Esophagus muscularis mucosa (tissue), 4 donors: ENCODE measurements at regions not wholly inside any gene's neighbourhood (a gene's known extent, or its start where the extent isn't known, plus 50 kb on each side); places are given as distances from the start of the nearest gene placed in this dataset.

Experiments
- DNase-seq: peaks from one replicate; pipeline ENCODE4 v3.0.0-alpha.2; 2017; ENCODE audit errors: extremely low spot score
- H3K27ac ChIP-seq, 4 donors: fragments of 200-600 bp; sonication (generic); replicated peaks in 1 of 4; 1 replicate in 3 of 4; 2 replicates in 1 of 4; pipeline ENCODE4 v1.5.1; 2016 to 2019; ENCODE audit warnings: mild to moderate bottlenecking in 1 of 4
- H3K27me3 ChIP-seq, 4 donors: fragments of 200-600 bp; sonication (generic); one replicate each; pipeline versions ENCODE4 v1.5.1 to v1.6.0; 2016 to 2019
- H3K36me3 ChIP-seq, 4 donors: fragments of 200-600 bp; sonication (generic); one replicate each; pipeline ENCODE4 v1.5.1; 2016 to 2019
- H3K4me1 ChIP-seq, 4 donors: fragments of 200-600 bp; sonication (generic); one replicate each; pipeline ENCODE4 v1.5.1; 2016 to 2019
- H3K4me3 ChIP-seq, 4 donors: fragments of 200-600 bp; sonication (generic); 1 replicate in 2 of 4; 2 replicates in 2 of 4; pipeline ENCODE4 v1.5.1; 2016 to 2019; ENCODE audit warnings: mild to moderate bottlenecking in 4 of 4, moderate library complexity in 1 of 4
- H3K9me3 ChIP-seq, 4 donors: fragments of 200-600 bp; sonication (generic); 1 replicate in 3 of 4; 2 replicates in 1 of 4; pipeline ENCODE4 v1.5.1; 2016 to 2019
- EP300 ChIP-seq: sonication (generic); formaldehyde crosslinking; IDR thresholded peaks from one replicate; pipeline ENCODE4 v1.6.1; 2017; ENCODE audit warnings: antibody characterized with exemption
- POLR2A ChIP-seq: fragments of 450-650 bp; IDR thresholded peaks from one replicate; pipeline ENCODE4 v1.6.1; 2017; ENCODE audit warnings: antibody characterized with exemption, moderate library complexity, mild to moderate bottlenecking, low read depth
- POLR2AphosphoS5 ChIP-seq, 2 donors: sonication (generic); formaldehyde crosslinking; IDR thresholded peaks; one replicate each; pipeline ENCODE4 v1.6.1; 2017; ENCODE audit warnings: antibody characterized with exemption in 2 of 2
- WGBS: methylation state at CpG from one replicate; pipeline ENCODE4 v1.1.5; 2018; 5-methylcytosine and 5-hydroxymethylcytosine counted together
- intact Hi-C: fragments of 100-400 bp; cut with DNase I; formaldehyde crosslinking; loops from one replicate; pipeline ENCODE4 v1.15.1; 2023
- TF ChIP-seq, protein P1 (sequence below), 3 experiments: fragments of 200-600 bp in 2 of 3; fragments of 450-650 bp in 1 of 3; sonication (generic) in 2 of 3; IDR thresholded peaks; one replicate each; pipeline ENCODE4 v1.5.1; 2017 to 2019; ENCODE audit warnings: antibody characterized with exemption in 3 of 3, mild to moderate bottlenecking in 2 of 3, moderate library complexity in 1 of 3

DNA sequence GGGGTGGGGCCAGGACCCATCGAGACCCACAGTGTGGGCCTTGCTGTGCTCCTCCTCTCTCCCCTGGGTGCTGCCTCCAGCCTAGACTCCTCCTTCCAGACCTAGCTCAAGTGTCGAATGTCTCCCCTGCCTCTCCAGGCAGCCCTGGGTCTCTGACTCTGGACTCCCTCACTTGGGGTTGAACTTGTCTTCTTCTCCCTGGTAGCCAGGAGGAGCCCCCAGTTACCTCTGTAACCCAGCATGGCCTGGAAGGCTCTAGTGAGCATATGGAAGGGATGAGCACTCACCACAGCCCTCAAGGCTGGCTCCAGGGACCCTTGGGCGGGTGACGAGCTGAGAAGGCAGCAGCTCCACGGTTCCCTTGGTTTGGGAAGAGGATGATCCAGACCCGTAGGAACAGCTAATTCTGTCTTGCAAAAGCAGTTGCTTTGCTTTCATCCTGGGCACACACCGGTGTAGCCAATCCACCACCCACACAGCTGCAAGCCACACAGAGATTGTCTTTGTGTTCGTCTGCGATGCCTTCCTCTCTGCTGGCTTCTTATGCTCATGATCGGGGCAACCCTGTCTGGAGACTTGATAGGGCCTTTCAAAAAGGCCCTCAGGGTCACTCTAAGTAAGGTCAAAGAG, 52.3 kb upstream of the ANTXRL start:
- no peak for TF ChIP-seq POLR2AphosphoS5 (IDR thresholded peaks at IDR 0.05)
- TF ChIP-seq POLR2A: no peak
- no peak for TF ChIP-seq EP300
- TF ChIP-seq, protein P1, sequence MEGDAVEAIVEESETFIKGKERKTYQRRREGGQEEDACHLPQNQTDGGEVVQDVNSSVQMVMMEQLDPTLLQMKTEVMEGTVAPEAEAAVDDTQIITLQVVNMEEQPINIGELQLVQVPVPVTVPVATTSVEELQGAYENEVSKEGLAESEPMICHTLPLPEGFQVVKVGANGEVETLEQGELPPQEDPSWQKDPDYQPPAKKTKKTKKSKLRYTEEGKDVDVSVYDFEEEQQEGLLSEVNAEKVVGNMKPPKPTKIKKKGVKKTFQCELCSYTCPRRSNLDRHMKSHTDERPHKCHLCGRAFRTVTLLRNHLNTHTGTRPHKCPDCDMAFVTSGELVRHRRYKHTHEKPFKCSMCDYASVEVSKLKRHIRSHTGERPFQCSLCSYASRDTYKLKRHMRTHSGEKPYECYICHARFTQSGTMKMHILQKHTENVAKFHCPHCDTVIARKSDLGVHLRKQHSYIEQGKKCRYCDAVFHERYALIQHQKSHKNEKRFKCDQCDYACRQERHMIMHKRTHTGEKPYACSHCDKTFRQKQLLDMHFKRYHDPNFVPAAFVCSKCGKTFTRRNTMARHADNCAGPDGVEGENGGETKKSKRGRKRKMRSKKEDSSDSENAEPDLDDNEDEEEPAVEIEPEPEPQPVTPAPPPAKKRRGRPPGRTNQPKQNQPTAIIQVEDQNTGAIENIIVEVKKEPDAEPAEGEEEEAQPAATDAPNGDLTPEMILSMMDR (IDR thresholded peaks at IDR 0.05): no peak

DNA sequence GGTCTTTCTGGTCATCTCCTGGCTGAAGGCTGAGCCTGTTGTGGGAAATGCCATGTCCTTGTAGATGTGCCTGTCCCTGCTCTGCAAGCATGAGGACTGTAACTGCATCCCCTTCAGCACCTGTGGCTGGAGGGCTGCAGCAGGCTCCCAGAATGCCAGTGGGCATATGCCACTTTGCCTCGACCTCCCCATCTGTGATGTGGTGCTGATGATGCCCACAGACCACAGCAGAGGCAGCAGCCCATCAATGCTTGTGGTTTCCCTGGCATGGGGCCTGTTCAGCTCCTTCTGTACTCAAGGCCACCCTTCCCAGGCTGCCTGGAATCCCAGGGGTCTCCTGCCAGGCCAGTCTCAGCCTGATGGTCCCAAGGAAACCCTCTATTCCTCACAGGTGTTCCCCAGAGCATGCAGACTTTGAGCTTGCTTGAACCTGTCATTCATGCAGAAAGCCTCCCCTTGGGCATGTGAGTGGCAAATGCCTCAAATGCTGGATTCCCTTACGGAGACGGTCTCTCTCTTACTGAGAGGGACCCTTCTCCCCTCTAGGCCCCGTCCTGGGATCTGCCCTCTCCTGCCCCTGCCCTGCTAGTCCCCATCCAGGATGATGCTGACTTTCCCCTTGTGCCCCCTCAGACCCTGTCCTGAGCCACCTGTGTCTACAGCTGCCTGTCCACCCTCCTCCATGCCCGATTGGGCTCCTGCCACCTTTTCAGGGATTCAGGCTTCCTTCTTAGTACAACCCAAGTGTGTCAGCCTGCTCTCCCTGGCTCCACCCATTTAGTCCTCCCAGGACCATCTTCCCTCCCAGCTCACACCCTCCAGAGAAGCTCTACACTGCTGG, 50.9 kb upstream of the ANTXRL start:
- Histone ChIP-seq H3K9me3 (no peaks in the 10 kb centered on the region), H3K4me1 (no peaks in the 10 kb centered on the region), H3K27ac (no peak overlapping the region), H3K27me3 (peaks cover 0 to 4% (median 0%) of the 10 kb centered on the region in 4 donors), H3K36me3 (no peaks in the 10 kb centered on the region), H3K4me3 (no peak overlapping the region)
- peak; percentile 83 for DNase-seq
- 92% methylated on average over 4 of the region's 5 CpGs for WGBS
- no peak for TF ChIP-seq POLR2AphosphoS5 (IDR thresholded peaks at IDR 0.05)
- TF ChIP-seq POLR2A: no peak
- no peak for TF ChIP-seq EP300
- TF ChIP-seq, protein P1 (IDR thresholded peaks at IDR 0.05): no peak
- intact Hi-C loops: no loop called here

More for the DNA sequence above, 52.3 kb upstream of the ANTXRL start:
- Histone ChIP-seq H3K27me3 (peaks cover 0 to 4% (median 0%) of the 10 kb centered on the region in 4 donors), H3K36me3 (no peaks in the 10 kb centered on the region), H3K4me1 (no peaks in the 10 kb centered on the region), H3K4me3 (no peak overlapping the region), H3K9me3 (no peaks in the 10 kb centered on the region), H3K27ac (no peak overlapping the region)
- intact Hi-C loops: no loop called here
- 98% methylated on average over 8 of the region's 10 CpGs for WGBS
- peak; percentile 87 for DNase-seq

DNA sequence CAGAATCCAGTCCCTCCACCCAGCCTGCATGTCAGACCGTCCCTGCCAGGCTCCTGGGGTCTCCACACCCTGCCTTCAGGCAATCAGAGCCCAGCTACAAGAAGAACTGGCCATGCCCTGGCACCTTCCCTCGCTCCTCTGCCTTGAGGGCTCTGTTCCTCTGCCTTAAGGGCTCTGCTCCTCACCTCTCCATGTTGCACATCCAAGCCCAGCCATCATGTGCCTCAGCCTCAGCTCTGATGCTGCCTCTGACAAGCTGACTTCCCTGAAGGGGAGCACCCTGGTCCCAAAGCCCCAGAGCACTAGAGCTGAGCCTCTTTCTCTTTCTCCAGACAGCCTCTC, 50.3 kb upstream of the ANTXRL start:
- no peaks in the 10 kb centered on the region for H3K9me3 ChIP-seq
- no peak overlapping the region for H3K27ac ChIP-seq
- TF ChIP-seq, protein P1 (IDR thresholded peaks at IDR 0.05): no peak
- TF ChIP-seq POLR2AphosphoS5 (IDR thresholded peaks at IDR 0.05) (no peak), EP300 (no peak), POLR2A (no peak)
- H3K27me3 ChIP-seq: peaks cover 0 to 4% (median 0%) of the 10 kb centered on the region in 4 donors
- intact Hi-C loops: no loop called here
- H3K4me1 ChIP-seq: no peaks in the 10 kb centered on the region
- no peak overlapping the region for H3K4me3 ChIP-seq
- peak; percentile 83 for DNase-seq
- H3K36me3 ChIP-seq: no peaks in the 10 kb centered on the region
- WGBS: 85% methylated on average over 2 of the region's 2 CpGs

DNA sequence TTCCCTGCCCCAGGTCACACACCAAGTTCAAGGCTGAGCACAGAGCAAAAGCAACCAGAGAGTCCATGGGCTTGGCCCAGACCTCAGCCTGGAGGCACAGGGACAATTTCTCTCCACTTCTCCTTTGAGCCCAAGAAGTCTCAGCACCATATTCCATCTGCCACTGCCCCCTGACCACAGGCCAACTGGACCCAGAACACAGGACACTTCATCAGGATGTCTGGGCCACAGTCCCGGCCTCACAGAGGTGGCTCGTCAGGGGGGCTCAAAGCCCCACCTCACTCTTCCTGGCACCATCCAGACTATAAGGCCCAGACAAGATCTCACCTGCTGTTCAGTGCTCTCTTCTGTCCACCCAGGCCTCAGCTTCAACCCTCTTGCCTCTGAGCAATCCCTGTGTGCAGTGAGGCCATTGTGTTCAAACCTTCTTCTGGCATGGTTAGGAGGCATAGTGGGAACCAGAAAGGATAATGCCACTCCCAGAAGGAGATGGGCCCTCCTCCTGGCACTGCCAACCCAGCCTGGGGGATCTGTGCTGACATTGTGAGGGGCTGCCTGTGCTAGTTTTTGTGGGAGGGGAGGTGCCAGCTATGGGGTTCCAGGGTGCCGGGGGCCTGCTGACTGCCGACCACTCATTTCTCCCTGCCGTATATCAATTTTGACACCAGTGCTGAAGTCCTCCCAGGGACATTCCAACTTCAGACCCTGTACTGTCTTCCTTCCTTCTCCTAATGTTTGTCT, 49.7 kb upstream of the ANTXRL start:
- Histone ChIP-seq H3K4me1 (no peaks in the 10 kb centered on the region), H3K36me3 (no peaks in the 10 kb centered on the region), H3K27ac (no peak overlapping the region), H3K9me3 (peaks cover 0 to 3% (median under 1%) of the 10 kb centered on the region in 4 donors), H3K4me3 (no peak overlapping the region), H3K27me3 (peaks cover 0 to 4% (median 0%) of the 10 kb centered on the region in 4 donors)
- no peak for TF ChIP-seq EP300
- no peak for TF ChIP-seq POLR2AphosphoS5 (IDR thresholded peaks at IDR 0.05)
- no peak for TF ChIP-seq POLR2A
- TF ChIP-seq, protein P1 (IDR thresholded peaks at IDR 0.05): no peak
- WGBS: 88% methylated on average over 5 of the region's 5 CpGs
- peak; percentile 62 for DNase-seq
- intact Hi-C loops: no loop called here
